AG08396 (cell line): ENCODE measurements at regions not wholly inside any gene's neighbourhood (a gene's known extent, or its start where the extent isn't known, plus 50 kb on each side); places are given as distances from the start of the nearest gene placed in this dataset.

Experiments
- DNase-seq: peaks from one replicate; pipeline ENCODE4 v3.0.0; 2012; ENCODE audit warnings: low spot score, mixed read lengths

DNA sequence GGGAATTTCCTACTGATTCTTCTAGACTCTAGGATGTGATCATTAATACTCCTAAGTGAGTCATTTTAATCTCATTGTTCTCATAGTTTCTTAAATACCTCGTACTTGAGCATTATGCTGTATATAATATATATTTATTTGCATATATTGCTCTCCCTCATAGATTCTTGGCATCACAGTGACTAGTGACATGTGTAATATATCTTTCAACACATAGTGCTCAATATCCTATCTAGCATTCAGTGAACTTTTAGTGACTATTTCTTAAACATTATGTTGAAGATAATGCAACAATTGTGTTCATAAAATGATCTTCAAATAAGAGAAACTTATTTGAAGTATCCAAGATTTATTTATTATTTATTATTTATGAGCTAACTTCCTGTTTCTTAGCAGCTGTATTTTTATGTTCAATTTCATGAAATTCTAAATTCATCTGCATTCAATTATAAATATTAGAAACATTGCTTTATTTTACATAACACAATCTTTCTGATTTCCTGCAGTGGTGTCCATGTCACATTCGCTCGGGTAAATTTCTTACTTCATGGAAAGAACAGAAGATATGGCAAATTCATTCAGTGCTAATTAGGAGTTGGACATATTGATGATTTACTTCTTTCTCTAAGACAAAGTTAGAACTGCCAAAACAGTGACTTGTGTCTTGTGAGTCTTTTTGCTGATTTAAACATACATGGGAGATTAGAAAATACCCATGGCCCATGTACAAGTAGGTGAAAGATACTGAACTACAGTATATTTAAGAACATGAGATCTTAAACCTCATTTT lies 1095.5 kb upstream of the IGFBP7 start:
- DNase-seq: no peak

DNA sequence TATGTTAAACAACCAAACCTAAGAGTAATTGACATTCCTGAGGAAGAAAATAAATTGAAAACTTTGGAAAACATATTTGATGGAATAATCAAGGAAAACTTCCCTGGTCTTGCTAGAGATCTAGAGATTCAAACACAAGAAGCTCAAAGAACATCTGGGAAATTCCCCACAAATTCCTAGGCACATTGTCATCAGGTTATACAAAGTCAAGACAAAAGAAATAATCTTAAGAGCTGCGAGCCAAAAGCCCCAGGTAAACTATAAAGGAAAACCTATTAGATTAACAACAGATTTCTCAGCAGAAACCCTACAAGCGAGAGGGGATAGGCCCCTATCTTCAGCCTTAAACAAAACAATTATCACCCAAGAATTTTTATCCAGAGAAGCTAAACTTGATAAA lies 1082.0 kb upstream of the IGFBP7 start:
- no peak for DNase-seq

DNA sequence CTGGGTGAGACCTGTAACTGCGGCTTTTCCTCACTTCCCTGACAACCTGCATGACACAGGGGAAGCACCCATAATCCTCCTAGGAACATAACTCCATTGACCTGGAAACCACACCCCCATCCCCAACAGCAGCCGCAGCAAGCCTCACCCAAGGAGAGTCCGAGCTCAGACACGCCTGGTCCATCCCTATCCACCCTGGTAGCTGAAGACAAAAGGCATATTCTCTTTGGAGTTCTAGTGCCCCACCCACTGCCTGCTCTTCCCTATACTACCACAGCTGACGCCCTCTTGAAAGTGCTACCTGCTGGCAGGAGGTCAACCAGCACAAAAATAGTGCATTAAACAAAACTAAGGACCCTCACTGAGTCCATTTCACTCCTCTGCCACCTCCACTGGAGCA lies 1080.9 kb upstream of the IGFBP7 start:
- no peak for DNase-seq

DNA sequence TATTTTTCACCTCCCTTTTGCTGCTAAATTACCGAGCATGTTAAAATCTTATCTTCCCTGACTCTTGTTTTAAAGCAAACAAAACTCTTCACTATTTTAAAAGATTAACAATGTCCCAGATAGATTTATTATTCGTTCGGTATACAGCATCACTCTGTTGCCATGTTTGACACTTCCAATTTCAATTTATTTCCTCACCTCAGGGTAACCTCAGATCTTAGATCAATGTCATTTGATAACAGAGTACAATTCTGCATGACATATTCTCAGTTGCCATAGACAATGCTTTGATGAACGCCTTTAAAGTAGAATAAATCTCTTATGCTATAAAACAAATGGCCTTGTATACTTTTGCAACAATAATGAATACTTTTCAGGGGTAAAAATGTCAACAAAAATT lies 1078.1 kb upstream of the IGFBP7 start:
- no peak for DNase-seq

- no peak for DNase-seq
Measured at GRCh38 chr4:58175024-58175423, 1064.8 kb upstream of the IGFBP7 start.

GRCh38 chr4:58166490-58166889 lies 1056.3 kb upstream of the IGFBP7 start:
- DNase-seq: no peak

DNA sequence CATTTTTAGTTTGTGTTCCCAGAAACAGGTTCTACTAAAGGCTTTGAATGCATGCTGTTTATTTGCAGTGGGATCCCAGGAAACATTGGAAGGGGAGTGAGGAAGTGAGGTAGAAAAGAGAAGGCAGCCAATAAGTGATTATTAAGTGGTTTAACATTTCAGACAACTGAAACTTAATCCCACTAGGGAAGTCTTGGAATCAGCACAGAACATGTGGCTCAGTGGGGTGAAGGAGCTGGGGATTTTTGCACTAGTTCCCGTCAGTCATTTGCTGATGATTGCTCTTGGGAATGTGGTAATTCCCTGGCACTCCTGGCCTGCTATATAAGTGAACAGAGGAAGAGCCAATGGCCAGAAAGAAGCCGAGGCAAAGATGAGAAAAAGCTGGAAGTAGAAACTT lies 1053.0 kb upstream of the IGFBP7 start:
- DNase-seq: no peak

GRCh38 chr4:58149404-58150085 lies 1039.4 kb upstream of the IGFBP7 start:
- no peak for DNase-seq

DNA sequence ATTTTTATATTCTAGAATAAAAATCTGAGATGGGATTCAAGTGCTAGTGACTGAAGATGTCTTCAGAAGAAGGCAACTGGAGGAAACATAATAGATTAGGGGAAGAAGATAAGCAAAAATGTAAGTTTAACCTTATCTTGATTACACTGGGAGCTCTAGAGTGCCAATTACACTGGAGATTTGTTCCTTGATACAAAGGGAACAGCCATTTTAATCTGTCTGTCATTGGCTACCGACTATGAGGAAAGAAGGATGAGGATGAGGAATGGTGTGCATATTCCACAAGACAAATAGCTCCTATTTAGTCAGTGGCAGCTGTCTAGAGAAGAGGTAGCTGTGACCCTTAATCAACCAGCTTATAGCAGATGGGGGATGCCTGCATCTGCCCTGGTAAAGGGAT lies 1034.5 kb upstream of the IGFBP7 start:
- no peak for DNase-seq

GRCh38 chr4:58138786-58139668 lies 1028.8 kb upstream of the IGFBP7 start:
- no peak for DNase-seq

DNA sequence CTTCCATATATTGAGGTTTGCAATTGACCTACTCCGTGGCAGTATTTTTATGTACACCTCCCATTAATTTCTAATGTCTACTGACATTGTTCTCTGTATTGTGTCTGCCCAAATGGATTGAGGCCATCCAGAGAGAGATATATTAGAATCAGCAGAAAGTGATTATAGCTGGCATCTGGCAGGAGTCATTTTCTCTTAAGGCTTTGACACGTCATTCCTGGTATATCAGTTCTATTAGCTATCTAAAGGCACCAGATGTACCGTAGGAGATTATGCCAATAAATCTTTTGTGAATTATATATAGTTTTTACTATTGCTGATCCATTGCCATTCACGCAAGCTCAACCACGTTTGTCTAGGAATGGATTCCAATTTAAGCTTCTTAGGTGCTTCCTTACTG lies 1026.4 kb upstream of the IGFBP7 start:
- no peak for DNase-seq

DNA sequence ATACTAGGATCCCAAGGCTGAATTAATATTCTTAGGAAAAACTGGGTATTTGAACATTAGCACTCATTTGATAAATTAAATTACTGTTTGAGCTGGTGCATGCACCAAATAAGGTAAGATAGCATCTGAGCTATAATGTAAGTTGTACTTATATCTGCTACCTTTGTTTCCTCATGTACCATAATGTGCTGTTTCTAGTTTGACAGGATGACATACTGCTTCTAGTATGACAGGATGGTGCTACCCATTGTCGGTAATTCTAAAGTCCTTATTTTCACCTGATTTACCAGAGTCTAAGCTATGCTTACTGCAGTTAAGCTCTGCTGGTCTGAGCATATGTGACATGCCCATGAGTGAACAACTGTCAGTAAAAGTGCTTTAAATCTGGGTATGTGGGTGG lies 1017.5 kb upstream of the IGFBP7 start:
- DNase-seq: no peak

- no peak for DNase-seq
Measured at GRCh38 chr4:58119298-58119697, 1009.1 kb upstream of the IGFBP7 start.

DNA sequence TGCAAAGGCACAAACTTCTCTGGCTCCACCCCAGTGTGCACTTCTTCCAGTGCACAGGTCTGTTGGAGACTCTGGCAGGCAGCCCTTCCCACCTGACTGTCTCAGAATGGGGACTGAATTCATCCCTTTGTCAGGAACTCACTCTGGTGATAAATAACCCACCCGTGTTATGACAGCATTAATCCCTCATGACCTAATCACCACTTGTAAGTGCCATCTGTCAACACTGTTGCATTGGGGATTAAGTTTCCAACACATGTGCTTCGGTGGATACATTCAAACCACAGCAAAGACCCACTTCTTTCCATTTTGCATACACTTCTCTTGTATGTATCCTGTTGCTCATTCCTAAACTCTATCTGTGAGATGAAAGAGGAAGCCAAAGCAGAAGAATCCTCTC lies 1002.9 kb upstream of the IGFBP7 start:
- no peak for DNase-seq

- no peak for DNase-seq
Measured at GRCh38 chr4:58111818-58112217, 1001.6 kb upstream of the IGFBP7 start.

- DNase-seq: no peak
Measured at GRCh38 chr4:58093352-58093751, 983.2 kb upstream of the IGFBP7 start.

DNA sequence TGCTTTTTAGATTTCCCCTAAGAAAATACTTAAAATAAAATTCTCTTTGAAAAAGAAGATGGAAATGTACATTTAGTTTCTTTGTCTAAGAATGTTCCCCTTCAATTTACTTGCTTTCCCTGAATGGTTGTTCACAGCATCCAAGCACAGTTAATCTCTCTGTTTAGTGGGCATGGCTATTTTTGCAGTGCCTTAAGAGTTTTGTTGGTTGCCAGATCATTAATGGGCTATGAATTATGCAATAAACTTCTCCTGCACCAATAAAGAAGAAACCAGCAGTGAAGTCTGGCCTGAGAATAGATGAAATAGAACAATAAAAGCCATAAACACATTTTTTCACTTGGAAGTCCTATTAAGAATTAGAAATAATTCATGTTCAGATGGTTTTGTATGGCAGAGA lies 980.4 kb upstream of the IGFBP7 start:
- DNase-seq: no peak

DNA sequence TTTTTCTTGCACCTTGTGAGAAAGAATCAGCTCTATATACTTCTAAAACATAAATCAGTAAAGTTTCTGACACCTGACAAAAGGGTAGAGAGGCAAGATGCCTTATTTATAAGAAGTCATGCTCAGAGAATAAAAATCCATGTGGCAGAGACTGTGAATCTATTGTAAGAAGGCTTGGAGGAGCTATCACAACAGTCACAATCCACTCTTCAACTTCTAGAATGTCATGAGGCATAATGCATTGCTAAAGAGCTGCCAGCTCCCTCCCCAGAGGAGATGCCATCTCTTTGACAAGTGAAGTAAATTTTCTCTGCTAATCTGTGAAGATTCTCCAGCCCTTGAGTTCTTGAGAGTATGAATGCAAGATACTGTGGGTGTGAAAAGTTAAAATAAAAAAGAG lies 971.2 kb upstream of the IGFBP7 start:
- DNase-seq: no peak

DNA sequence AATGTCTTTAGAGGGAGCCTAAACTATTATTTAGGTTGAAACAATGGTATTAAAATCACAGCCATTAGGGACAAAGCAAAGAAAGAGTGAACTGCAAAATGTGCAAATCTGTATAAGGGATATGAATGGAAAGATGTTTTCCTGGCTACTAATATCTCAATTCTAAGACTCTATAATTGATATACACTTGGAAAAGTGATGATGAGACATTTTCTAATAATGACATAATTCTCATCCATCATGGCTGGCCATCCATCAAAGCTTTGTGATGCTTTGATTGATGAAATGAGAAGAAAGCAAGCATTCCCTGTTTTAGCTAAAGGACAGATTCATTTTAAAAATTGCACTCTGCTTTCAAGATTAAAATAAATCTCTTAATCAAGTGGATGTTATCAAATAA lies 965.5 kb upstream of the IGFBP7 start:
- no peak for DNase-seq

- no peak for DNase-seq
Measured at GRCh38 chr4:58074382-58074781, 964.2 kb upstream of the IGFBP7 start.

GRCh38 chr4:58070726-58071125 lies 960.5 kb upstream of the IGFBP7 start:
- no peak for DNase-seq

DNA sequence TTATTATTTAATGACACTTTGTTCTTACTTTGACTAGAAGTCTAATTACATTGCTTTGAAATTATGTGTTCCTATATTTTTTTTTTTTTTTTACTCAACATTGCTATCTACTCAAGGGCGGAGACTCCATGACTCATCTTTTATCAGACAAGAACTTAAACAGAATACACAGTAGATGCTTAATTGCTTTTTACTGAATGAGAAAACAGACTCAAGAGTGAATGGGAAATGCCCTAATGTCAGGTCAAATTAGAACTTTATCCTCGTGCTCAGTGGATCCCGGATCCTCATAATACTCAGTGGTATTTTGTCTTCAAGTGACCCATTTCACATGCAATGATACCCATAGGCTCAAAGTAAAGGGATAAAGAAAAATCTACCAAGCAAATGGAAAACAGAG lies 954.5 kb upstream of the IGFBP7 start:
- no peak for DNase-seq
